HEK293T (cell line): ENCODE measurements at regions not wholly inside any gene's neighbourhood (a gene's known extent, or its start where the extent isn't known, plus 50 kb on each side); places are given as distances from the start of the nearest gene placed in this dataset.

Experiments
- BHLHE40 ChIP-seq: fragments of 450-650 bp; IDR thresholded peaks from 2 replicates; pipeline ENCODE4 v1.6.1; 2016; ENCODE audit warnings: mild to moderate bottlenecking, moderate library complexity, borderline replicate concordance
- L3MBTL2 ChIP-seq: fragments of 450-650 bp; conservative IDR thresholded peaks from 2 replicates; pipeline ENCODE4 v1.6.1; 2016; ENCODE audit warnings: mild to moderate bottlenecking
- ZNF384 ChIP-seq: fragments of 450-650 bp; IDR thresholded peaks from 2 replicates; pipeline ENCODE4 v1.6.1; 2016

DNA sequence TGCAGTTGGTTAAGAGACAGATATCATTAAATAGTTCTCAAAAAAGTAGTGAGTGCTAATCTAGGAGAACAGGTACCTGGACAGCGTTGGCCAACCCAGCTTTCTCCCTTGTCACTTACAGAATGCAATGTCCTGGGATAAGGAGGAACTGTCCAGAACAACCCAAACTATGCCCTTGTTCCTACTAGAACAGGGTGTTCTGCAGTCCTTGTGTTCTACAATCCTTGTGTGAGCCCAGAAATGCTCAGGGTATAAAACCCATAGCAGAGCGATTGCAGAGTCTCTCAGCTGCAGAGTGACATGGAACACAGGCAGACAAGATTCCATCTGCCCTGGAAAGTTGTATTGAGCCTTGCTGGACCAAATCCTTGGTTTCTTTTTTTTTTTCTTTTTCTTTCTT is 83.5 kb upstream of the VANGL1 start:
- TF ChIP-seq L3MBTL2 = no peak
- no peak for TF ChIP-seq BHLHE40
- no peak for TF ChIP-seq ZNF384
